AG09309 (cell line): ENCODE measurements at regions not wholly inside any gene's neighbourhood (a gene's known extent, or its start where the extent isn't known, plus 50 kb on each side); places are given as distances from the start of the nearest gene placed in this dataset.

Experiments used
- DNase-seq: peaks from one replicate; pipeline ENCODE4 v3.0.0-alpha.2; 2010; ENCODE audit warnings: low read depth
- H3K4me3 ChIP-seq: 2 replicates; pipeline ENCODE4 v1.5.1; 2011; ENCODE audit warnings: mild to moderate bottlenecking, low read depth, low read length, moderate library complexity; ENCODE audit not compliant: control insufficient read depth
- CTCF ChIP-seq: IDR thresholded peaks from 2 replicates; pipeline ENCODE4 v1.5.1; 2011; ENCODE audit warnings: mild to moderate bottlenecking, low read depth, low read length, inconsistent platforms; ENCODE audit not compliant: insufficient read depth, control insufficient read depth; ENCODE audit errors: missing control alignments

- H3K4me3 ChIP-seq, result no peak overlapping the region
- TF ChIP-seq CTCF, result no peak
- DNase-seq, result no peak
Observed at GRCh38 chr6:16871047-16871446, 109.8 kb upstream of the ATXN1 start.

GRCh38 chr6:16868968-16869367 lies 107.7 kb upstream of the ATXN1 start:
- DNase-seq, result no peak
- no peak overlapping the region for H3K4me3 ChIP-seq
- no peak for TF ChIP-seq CTCF

GRCh38 chr6:16857969-16858592 lies 96.8 kb upstream of the ATXN1 start:
- H3K4me3 ChIP-seq, result no peak overlapping the region
- TF ChIP-seq CTCF, result no peak
- DNase-seq, result no peak

GRCh38 chr6:16855460-16855859 lies 94.2 kb upstream of the ATXN1 start:
- no peak for DNase-seq

GRCh38 chr6:16854986-16855385 lies 93.7 kb upstream of the ATXN1 start:
- TF ChIP-seq CTCF, result no peak
- no peak for DNase-seq
- H3K4me3 ChIP-seq, result no peak overlapping the region

More at GRCh38 chr6:16855460-16855859, 94.2 kb upstream of the ATXN1 start:
- H3K4me3 ChIP-seq, result no peak overlapping the region
- TF ChIP-seq CTCF, result no peak

- DNase-seq, result no peak
- no peak for TF ChIP-seq CTCF
- no peak overlapping the region for H3K4me3 ChIP-seq
Observed at GRCh38 chr6:16852671-16853070, 91.4 kb upstream of the ATXN1 start.
